Progenitor cell of endocrine pancreas (in vitro differentiated cells): ENCODE measurements at regions not wholly inside any gene's neighbourhood (a gene's known extent, or its start where the extent isn't known, plus 50 kb on each side); places are given as distances from the start of the nearest gene placed in this dataset.

Source experiments
- DNase-seq: peaks from one replicate; pipeline ENCODE4 v3.0.0; 2021; ENCODE audit warnings: low spot score; ENCODE audit not compliant: unreplicated experiment
- H3K27ac Mint-ChIP-seq: 2 replicates; pipeline ENCODE4 v1.8.0; 2021; ENCODE audit warnings: mild to moderate bottlenecking, moderate library complexity, mixed read lengths
- H3K27me3 Mint-ChIP-seq: 2 replicates; pipeline ENCODE4 v1.8.0; 2021; ENCODE audit warnings: mixed read lengths
- H3K36me3 Mint-ChIP-seq: 2 replicates; pipeline ENCODE4 v1.8.0; 2022; ENCODE audit warnings: mixed read lengths; ENCODE audit not compliant: insufficient read depth
- H3K4me1 Mint-ChIP-seq: 2 replicates; pipeline ENCODE4 v1.8.0; 2021; ENCODE audit warnings: low read depth, mixed read lengths
- H3K4me3 Mint-ChIP-seq: 2 replicates; pipeline ENCODE4 v1.8.0; 2021; ENCODE audit warnings: low read depth, mild to moderate bottlenecking, moderate library complexity, mixed read lengths
- H3K9me3 Mint-ChIP-seq: 2 replicates; pipeline ENCODE4 v1.8.0; 2021; ENCODE audit warnings: low read depth, mixed read lengths
- CTCF ChIP-seq: fragments of 200-600 bp; sonication (generic); IDR thresholded peaks from one replicate; pipeline ENCODE4 v1.5.0; 2021; ENCODE audit warnings: antibody characterized with exemption, mild to moderate bottlenecking; ENCODE audit not compliant: unreplicated experiment

GRCh38 chr2:226183033-226183432 lies 616.6 kb downstream of the IRS1 start:
- peaks cover 5% of the 10 kb centered on the region for H3K9me3 Mint-ChIP-seq
- H3K4me3 Mint-ChIP-seq: no peak overlapping the region
- TF ChIP-seq CTCF: no peak
- H3K36me3 Mint-ChIP-seq: no peaks in the 10 kb centered on the region
- no peaks in the 10 kb centered on the region for H3K27me3 Mint-ChIP-seq
- H3K27ac Mint-ChIP-seq: no peak overlapping the region
- DNase-seq: no peak
- H3K4me1 Mint-ChIP-seq: peaks cover 9% of the 10 kb centered on the region

- no peak for DNase-seq
- Mint-ChIP-seq H3K4me3 (no peak overlapping the region), H3K27ac (no peak overlapping the region), H3K4me1 (peaks cover 9% of the 10 kb centered on the region), H3K9me3 (peaks cover 5% of the 10 kb centered on the region), H3K36me3 (no peaks in the 10 kb centered on the region), H3K27me3 (no peaks in the 10 kb centered on the region)
- no peak for TF ChIP-seq CTCF
Measured at GRCh38 chr2:226181909-226182308, 617.7 kb downstream of the IRS1 start.

- no peak for DNase-seq
- no peak overlapping the region for H3K4me3 Mint-ChIP-seq
- TF ChIP-seq CTCF: no peak
- no peaks in the 10 kb centered on the region for H3K36me3 Mint-ChIP-seq
- no peaks in the 10 kb centered on the region for H3K27me3 Mint-ChIP-seq
- H3K27ac Mint-ChIP-seq: no peak overlapping the region
- H3K4me1 Mint-ChIP-seq: peaks cover 9% of the 10 kb centered on the region
- peaks cover 5% of the 10 kb centered on the region for H3K9me3 Mint-ChIP-seq
Measured at GRCh38 chr2:226180281-226180884, 619.2 kb downstream of the IRS1 start.

- H3K9me3 Mint-ChIP-seq: peaks cover 5% of the 10 kb centered on the region
- no peaks in the 10 kb centered on the region for H3K27me3 Mint-ChIP-seq
- H3K4me1 Mint-ChIP-seq: peaks cover 10% of the 10 kb centered on the region
- no peak overlapping the region for H3K27ac Mint-ChIP-seq
- no peak for DNase-seq
- H3K4me3 Mint-ChIP-seq: no peak overlapping the region
- no peak for TF ChIP-seq CTCF
- H3K36me3 Mint-ChIP-seq: no peaks in the 10 kb centered on the region
Measured at GRCh38 chr2:226179010-226179409, 620.6 kb downstream of the IRS1 start.

GRCh38 chr2:226176283-226176984 lies 623.2 kb downstream of the IRS1 start:
- H3K9me3 Mint-ChIP-seq: peaks cover 5% of the 10 kb centered on the region
- no peak for DNase-seq
- H3K4me3 Mint-ChIP-seq: no peak overlapping the region
- TF ChIP-seq CTCF: no peak
- no peaks in the 10 kb centered on the region for H3K27me3 Mint-ChIP-seq
- no peak overlapping the region for H3K27ac Mint-ChIP-seq
- H3K36me3 Mint-ChIP-seq: no peaks in the 10 kb centered on the region
- H3K4me1 Mint-ChIP-seq: peaks cover 12% of the 10 kb centered on the region
